Mucosa of gallbladder (tissue), 1 donor: ENCODE measurements at regions not wholly inside any gene's neighbourhood (a gene's known extent, or its start where the extent isn't known, plus 50 kb on each side); places are given as distances from the start of the nearest gene placed in this dataset.

ENCODE experiments used
- DNase-seq: peaks from one replicate; pipeline ENCODE4 v3.0.0-alpha.2; 2020; ENCODE audit warnings: low spot score
- donor health status: DM: no; HTN: no; CAD: no.

DNA sequence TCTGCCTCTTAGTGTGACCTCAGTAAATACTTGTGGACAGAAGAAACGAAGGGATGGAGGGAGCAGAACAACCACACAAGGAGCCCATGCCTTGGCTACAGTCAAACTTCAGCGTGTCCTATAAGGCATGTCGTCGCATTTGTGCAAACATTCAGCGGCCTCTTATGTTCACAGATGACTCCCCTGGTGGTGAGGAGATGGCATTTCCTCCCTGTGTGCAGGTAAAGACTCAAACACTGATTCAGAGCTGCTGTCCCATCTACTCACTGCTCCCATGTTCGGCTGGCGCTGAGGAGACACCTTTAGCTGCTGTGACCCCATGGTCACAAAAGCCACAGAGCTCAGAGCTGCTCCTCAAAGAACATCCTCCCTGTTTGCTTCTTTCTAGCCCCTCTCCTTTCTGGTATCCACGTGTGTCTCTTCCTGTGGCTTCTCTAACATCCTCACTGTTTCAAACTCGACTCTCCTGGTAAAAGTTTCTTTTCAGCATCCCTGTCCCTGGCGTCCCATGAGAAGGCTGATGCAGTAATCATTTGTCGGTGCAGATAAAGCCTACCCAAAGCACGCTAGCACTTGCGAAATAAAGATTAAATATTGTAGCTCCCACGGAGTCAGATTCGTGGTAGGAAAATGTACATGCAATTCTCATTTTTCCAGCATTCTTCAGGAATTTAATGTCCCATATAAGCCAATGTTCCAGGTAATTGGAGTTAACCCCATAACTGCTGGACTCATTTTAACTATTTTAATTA is 124.9 kb upstream of the NEBL start:
- DNase-seq: no peak

DNA sequence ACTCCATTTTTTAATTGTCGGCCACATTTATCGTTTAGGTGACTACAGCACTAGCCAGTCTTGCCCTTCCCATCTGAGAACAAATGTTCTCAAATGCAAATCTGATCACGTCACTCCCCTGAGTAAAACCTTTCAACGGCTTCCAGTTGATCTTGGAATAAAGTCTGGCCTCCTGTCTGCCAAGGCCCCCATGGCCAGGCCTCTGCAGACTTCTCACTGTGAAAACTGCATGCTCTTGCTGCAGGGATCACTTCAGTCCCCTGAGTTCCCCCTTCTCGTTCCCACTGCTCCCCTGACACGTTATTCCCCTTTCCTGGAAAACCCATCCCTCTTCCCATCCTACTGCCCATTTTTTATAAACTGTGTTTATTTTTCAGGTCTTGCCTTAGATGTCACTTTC is 124.1 kb upstream of the NEBL start:
- DNase-seq: no peak

- no peak for DNase-seq
Measured at GRCh38 chr10:21020545-21020944, 123.4 kb upstream of the NEBL start.

- no peak for DNase-seq
Measured at GRCh38 chr10:21019436-21019835, 122.3 kb upstream of the NEBL start.

GRCh38 chr10:21015851-21016250 is 118.7 kb upstream of the NEBL start:
- no peak for DNase-seq

DNA sequence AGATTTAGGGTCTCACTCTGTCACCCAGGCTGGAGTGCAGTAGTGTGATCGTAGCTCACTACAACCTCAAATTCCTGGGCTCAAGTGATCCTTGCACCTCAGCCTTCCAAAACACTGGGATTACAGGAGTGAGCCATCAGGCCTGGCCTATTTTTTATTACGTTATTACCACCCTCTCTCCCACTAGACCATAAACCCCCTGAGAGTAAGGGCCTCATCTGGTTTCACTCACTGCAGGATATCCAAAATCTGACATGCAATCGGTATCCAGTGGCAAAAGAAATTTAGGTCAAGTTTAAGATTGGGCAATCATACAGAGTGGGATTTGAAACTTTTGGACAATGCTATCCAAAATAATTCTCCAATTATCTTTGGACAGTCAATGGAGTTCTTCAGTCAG is 117.0 kb upstream of the NEBL start:
- no peak for DNase-seq

GRCh38 chr10:21011433-21012018 is 114.4 kb upstream of the NEBL start:
- DNase-seq: no peak

DNA sequence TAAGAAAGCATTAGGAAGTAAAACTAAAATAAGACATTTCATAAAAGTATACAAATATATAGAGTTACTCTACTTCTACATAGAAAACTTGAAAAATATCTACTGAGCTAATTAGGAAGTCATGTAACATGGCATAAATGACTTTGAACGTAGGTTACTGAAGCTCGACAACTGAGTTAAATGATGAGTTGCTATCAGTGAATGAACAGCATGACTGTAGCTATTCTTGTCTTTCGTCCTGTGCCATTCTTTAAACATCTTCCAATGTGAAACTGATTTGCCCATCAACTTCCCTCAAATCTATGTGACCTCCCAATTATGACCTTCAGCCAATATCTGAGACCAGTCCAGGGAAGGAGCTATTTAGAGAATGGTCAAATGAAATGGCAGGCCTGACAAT is 113.5 kb upstream of the NEBL start:
- no peak for DNase-seq

DNA sequence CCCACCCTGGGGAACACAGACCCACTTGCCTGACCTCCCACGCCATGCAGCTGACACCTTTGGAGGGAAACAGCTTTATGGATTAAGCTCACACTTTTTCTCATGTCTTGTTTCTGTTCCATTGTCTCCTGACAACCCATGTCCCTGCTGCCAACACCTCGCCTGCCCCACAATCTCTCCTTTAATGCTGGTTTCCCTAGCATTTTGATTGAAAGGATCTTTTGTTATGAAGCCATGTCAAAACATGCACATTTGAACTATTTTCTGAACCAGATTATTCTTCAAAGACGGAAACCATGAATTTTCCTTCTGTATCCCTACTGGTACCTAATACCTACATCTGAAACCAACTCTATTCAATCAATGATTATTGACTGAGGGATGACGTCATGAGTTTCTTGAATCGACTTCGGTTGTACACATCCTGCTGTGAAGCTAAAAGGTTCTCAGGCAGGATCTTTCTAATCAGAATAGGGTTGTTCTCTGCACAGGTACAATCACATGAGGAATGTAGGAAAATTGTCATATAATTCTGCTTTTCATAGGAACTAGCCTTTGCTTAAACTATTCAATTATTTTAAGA is 106.2 kb upstream of the NEBL start:
- DNase-seq: no peak

- no peak for DNase-seq
Measured at GRCh38 chr10:21002091-21002878, 105.2 kb upstream of the NEBL start.

- DNase-seq: no peak
Measured at GRCh38 chr10:20999699-21000098, 102.6 kb upstream of the NEBL start.

- no peak for DNase-seq
Measured at GRCh38 chr10:20998036-20998435, 100.9 kb upstream of the NEBL start.

GRCh38 chr10:20995123-20995987 is 98.2 kb upstream of the NEBL start:
- no peak for DNase-seq

GRCh38 chr10:20993830-20994527 is 96.9 kb upstream of the NEBL start:
- no peak for DNase-seq

DNA sequence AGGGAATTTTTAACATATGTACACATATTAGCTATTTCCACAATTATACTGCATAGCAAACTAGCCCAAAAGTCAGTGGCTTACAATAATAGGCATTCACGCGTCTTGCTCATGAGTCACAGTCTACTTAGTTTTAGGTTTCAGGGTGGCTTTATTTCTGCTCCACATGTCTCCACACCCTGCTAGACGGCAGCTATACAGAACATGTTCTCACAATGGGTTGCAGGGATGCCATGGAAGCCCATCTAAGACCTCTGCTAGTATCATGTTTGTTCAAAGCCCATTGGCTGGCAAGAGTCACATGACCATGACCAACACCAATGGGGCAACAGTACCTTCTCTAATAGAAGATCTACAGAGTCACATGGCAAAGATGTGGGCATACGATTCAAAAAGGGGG is 96.3 kb upstream of the NEBL start:
- DNase-seq: no peak

GRCh38 chr10:20991526-20991925 is 94.4 kb upstream of the NEBL start:
- DNase-seq: no peak

- DNase-seq: no peak
Measured at GRCh38 chr10:20990604-20991003, 93.5 kb upstream of the NEBL start.

DNA sequence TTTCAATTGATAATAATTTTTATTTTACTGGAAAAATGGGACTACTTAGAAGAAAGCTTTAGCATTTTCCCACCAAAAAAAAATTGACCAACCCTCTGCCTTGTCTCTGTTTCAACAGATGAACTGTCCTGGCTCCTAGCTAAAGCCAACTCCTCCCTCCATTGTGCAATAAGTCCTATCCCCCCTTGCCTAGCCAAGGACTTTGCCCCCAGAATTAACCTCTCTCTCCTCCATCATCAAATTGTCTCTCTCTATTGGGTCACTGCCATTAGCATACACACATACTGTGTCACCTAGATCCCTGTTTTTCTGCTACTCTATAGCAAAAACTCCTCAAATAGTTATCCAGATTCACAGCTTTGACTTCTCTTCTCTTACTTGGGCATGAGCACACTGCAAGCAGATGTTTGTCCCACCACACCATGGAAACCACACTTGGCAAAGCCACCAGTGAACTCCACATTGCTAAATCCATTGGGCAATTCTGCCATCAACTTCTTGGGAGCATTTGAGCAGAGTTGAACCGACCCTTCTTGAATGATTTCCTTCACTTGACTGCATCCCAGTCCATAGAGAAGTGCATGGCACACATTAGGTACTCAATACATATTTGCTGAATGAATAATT is 91.4 kb upstream of the NEBL start:
- DNase-seq: no peak

DNA sequence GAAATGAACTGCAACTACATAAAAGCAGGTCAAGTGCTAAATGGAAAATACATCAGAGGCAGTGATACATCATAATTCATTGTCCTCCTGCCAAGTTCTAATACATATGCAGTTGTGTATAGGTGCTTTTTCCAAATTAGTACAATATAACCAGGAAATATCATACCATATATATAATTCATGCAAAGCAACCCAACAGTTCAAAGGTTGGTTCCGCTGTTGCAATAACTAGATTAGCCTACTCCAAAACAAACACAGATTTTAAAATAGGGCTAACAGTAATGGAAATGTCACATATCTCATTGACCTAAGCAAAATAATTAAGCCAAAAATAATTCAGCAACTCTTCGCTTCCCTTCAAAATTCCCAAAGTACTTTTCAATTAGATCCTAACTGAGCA is 88.9 kb upstream of the NEBL start:
- DNase-seq: peak; percentile 25

GRCh38 chr10:20984662-20985061 is 87.6 kb upstream of the NEBL start:
- peak; percentile 16 for DNase-seq
